ENCODE measurements at regions not wholly inside any gene's neighbourhood (a gene's known extent, or its start where the extent isn't known, plus 50 kb on each side); places are given as distances from the start of the nearest gene placed in this dataset. TPM values are rescaled to one million over a fixed set of nuclear protein-coding genes. Genes with fewer than 3 reads are reported as not detected.
A peak's percentile ranks its signal among the peaks of the same experiment; 100 is the strongest.

GRCh38 chrX:22788221-22788620 is 211.5 kb upstream of the DDX53 start:
- DNase-seq (ENCODE audit: low spot score), result no peak

GRCh38 chrX:22795671-22796070 is 204.1 kb upstream of the DDX53 start:
- no peak for DNase-seq (ENCODE audit: low spot score)

GRCh38 chrX:22800360-22800759 is 199.4 kb upstream of the DDX53 start:
- DNase-seq (ENCODE audit: low spot score), result peak; percentile 3

DNA sequence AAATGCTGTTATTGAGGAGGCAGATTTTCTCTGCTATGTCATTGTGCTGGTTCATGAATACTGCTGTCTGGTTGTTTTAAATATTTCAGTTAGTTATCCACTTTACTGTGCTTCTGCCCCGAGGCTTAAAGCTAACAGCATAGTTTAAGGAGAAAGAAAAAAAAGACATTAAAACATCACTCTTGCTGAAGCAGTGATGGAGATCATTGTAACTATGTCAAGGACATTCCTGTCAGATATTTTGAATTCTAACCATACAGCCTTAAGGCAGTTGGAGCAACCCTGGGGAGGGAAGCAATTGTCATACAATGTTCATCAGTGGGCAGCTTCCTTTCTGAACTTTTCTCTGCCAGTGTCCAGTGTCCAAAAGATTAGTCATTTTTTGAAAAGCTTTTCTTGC is 199.0 kb upstream of the DDX53 start:
- DNase-seq (ENCODE audit: low spot score), result no peak

DNA sequence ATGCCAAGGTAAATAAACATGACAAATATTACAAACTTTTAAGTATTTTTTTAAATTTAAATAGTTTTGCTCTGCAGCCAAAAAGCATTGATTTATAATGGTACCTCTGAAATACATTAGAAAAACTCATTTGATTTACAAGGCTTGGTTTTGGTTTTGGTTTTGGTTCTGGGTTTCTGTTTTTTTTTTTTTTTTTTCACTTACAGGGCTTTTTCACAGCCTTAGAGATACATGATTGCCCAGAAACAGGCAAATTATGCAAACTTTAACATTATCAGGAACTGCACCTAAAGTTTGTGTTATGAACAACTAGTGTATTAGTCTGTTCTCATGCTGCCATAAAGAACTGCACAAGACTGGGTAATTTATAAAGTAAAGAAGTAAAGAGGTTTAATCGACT is 196.4 kb upstream of the DDX53 start:
- DNase-seq (ENCODE audit: low spot score), result no peak

- DNase-seq (ENCODE audit: low spot score), result no peak
These were observed 188.9 kb upstream of the DDX53 start for GRCh38 chrX:22810876-22811275.

- no peak for DNase-seq (ENCODE audit: low spot score)
These were observed 181.7 kb upstream of the DDX53 start for GRCh38 chrX:22818061-22818460.

DNA sequence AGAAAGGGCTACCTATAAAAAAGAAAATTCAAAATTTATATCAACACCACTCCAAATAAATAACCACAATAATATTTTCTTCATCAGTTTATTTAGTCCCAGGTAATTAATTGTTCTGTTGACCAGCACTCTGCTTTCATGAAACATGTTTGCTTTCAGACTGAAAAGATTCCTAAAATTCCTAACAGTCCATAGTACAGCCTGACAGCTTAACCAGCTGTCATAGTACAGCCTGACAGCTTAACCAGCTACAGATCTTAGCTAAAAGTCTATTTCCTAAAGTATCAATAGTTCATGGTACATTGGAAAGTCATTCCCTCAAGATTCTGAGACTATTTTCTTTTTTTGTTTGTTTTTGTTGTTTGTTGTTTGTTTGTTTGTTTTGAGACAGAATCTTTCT is 144.1 kb upstream of the DDX53 start:
- DNase-seq (ENCODE audit: low spot score), result no peak

GRCh38 chrX:22859642-22860041 is 140.1 kb upstream of the DDX53 start:
- no peak for DNase-seq (ENCODE audit: low spot score)

GRCh38 chrX:22866801-22867200 is 133.0 kb upstream of the DDX53 start:
- peak; percentile 8 for DNase-seq (ENCODE audit: low spot score)

DNA sequence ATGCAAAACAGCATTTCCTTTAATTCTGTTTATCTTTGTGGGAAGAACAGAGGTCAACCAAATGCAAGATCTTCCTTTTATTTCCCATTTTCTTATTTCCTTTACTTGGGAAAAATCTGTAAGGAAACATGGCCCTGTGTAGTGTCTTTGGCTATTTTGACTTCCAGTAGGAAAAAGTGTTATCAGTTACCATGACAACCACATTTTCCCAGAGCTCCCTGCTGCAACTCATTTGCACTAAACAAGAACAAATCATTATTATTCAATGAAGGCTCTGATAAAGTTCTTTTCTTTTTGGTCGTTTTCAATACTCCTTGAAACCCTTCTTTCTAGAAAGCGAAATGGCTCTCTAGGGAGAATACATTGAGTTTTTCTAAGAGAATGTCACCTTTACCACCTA is 117.2 kb upstream of the DDX53 start:
- no peak for DNase-seq (ENCODE audit: low spot score)

DNA sequence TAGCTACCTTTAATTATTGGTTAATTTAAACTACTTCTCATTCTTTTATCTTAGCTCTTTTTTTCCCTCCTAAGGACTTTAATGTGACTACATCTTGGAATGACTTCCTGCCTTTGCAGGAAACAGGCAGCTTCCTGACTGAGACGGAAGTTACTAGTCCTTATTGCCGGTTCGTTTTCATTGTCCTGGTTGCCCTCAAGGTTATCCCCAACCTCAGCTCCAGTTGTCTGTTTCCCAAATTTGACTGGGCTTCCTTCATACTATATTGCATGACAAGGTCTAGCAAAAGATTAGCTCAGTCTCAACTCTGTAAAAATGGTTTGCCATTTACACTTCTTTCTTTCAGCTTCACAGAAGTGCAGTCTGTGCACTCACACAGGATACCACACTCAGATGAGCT is 109.9 kb upstream of the DDX53 start:
- no peak for DNase-seq (ENCODE audit: low spot score)

DNA sequence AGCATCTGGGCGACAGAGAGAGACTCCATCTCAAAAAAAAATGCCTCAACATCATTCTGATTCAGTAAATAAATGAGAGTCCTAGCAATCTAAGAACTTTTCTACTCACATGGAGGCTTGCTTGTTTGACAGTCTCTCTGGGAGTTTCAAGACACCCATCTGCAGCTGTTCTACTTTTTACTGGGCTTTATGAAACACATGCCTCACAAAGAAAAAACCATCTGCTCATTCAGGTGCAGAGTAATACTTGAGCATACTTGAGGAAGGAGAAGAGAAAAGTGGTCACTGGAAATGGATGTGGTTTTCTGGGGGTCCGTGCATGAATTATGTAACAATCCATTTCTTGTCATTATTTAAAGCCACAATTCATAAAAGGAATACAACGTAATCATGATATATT is 87.1 kb upstream of the DDX53 start:
- no peak for DNase-seq (ENCODE audit: low spot score)

- DNase-seq (ENCODE audit: low spot score), result no peak
These were observed 76.8 kb upstream of the DDX53 start for GRCh38 chrX:22922961-22923360.

- DNase-seq (ENCODE audit: low spot score), result no peak
These were observed 65.1 kb upstream of the DDX53 start for GRCh38 chrX:22934640-22935039.

- DNase-seq (ENCODE audit: low spot score), result no peak
These were observed 54.8 kb upstream of the DDX53 start for GRCh38 chrX:22944945-22945344.

Small RNA genes lying in the stretch of these regions (small RNA-seq; reads per million reads assigned to genes)
- not detected for gene RNU6-266P

Data from HT-29 (cell line).